WTC11 (cell line): ENCODE measurements at regions not wholly inside any gene's neighbourhood (a gene's known extent, or its start where the extent isn't known, plus 50 kb on each side); places are given as distances from the start of the nearest gene placed in this dataset.

Experiments used
- ATAC-seq: fragments of 200-7000 bp; cut with Tn5 transposase; 2 replicates; pipeline ENCODE4 v1.10.0; 2021; ENCODE audit warnings: mild to moderate bottlenecking, moderate library complexity
- CTCF ChIA-PET: fragments of 300-600 bp; sonication (Branson Sonifier 250); formaldehyde crosslinking; loops from one replicate; lab custom pipeline; 2021; ENCODE audit warnings: antibody characterized with exemption; lab: Charles Lee
- POLR2A ChIA-PET: fragments of 350-600 bp; sonication (Branson Sonifier 250); formaldehyde crosslinking; loops from one replicate; lab custom pipeline; 2021; ENCODE audit warnings: antibody characterized with exemption; lab: Charles Lee
- DNase-seq: peaks from one replicate; pipeline ENCODE4 v3.0.0; 2021; ENCODE audit warnings: low spot score
- H3K27ac Mint-ChIP-seq: 2 replicates; pipeline ENCODE4 v1.8.0; 2021; ENCODE audit warnings: mixed read lengths
- H3K27me3 Mint-ChIP-seq: 2 replicates; pipeline ENCODE4 v1.8.0; 2021; ENCODE audit warnings: low read depth, mild to moderate bottlenecking, moderate library complexity, mixed read lengths
- H3K36me3 Mint-ChIP-seq: 2 replicates; pipeline ENCODE4 v1.8.0; 2021; ENCODE audit warnings: mixed read lengths
- H3K4me1 Mint-ChIP-seq: 2 replicates; pipeline ENCODE4 v1.8.0; 2022; ENCODE audit warnings: mixed read lengths
- H3K4me3 Mint-ChIP-seq: 2 replicates; pipeline ENCODE4 v1.8.0; 2021; ENCODE audit warnings: mild to moderate bottlenecking, moderate library complexity, mixed read lengths
- H3K9me3 Mint-ChIP-seq: 2 replicates; pipeline ENCODE4 v1.8.0; 2021; ENCODE audit warnings: mixed read lengths
- ATF1 ChIP-seq: sonication (generic); formaldehyde crosslinking; IDR thresholded peaks from 2 replicates; pipeline ENCODE4 v1.8.1; 2023; ENCODE audit warnings: mild to moderate bottlenecking, moderate library complexity, missing genetic modification reagents
- ATF2 ChIP-seq: sonication (generic); formaldehyde crosslinking; IDR thresholded peaks from 2 replicates; pipeline ENCODE4 v1.8.1; 2022; ENCODE audit warnings: low read depth, missing genetic modification reagents, borderline replicate concordance
- ATF3 ChIP-seq: sonication (generic); formaldehyde crosslinking; conservative IDR thresholded peaks from 2 replicates; pipeline ENCODE4 v1.8.1; 2022; ENCODE audit warnings: mild to moderate bottlenecking, missing genetic modification reagents
- CBFB ChIP-seq: sonication (generic); formaldehyde crosslinking; IDR thresholded peaks from 2 replicates; pipeline ENCODE4 v1.8.1; 2022; ENCODE audit warnings: mild to moderate bottlenecking, low read depth, missing genetic modification reagents
- CREB1 ChIP-seq: sonication (generic); formaldehyde crosslinking; IDR thresholded peaks from 2 replicates; pipeline ENCODE4 v1.8.0; 2023; ENCODE audit warnings: mild to moderate bottlenecking, missing genetic modification reagents
- E2F4 ChIP-seq: sonication (generic); formaldehyde crosslinking; IDR thresholded peaks from 2 replicates; pipeline ENCODE4 v1.8.1; 2022; ENCODE audit warnings: low read depth, mild to moderate bottlenecking, moderate library complexity, missing genetic modification reagents, borderline replicate concordance
- FOXJ3 ChIP-seq: sonication (generic); formaldehyde crosslinking; IDR thresholded peaks from 2 replicates; pipeline ENCODE4 v1.9.0; 2021; ENCODE audit warnings: missing genetic modification reagents, mild to moderate bottlenecking, borderline replicate concordance
- GRHL2 ChIP-seq: fragments of 250-450 bp; sonication (Bioruptor Pico); IDR thresholded peaks from 2 replicates; pipeline ENCODE4 v1.8.0; 2022; ENCODE audit warnings: mild to moderate bottlenecking, moderate library complexity; ENCODE audit not compliant: insufficient replicate concordance, severe bottlenecking
- HMGA2 ChIP-seq: fragments of 250-450 bp; sonication (Bioruptor Pico); IDR thresholded peaks from 2 replicates; pipeline ENCODE4 v1.4.0; 2021; ENCODE audit warnings: mild to moderate bottlenecking, moderate library complexity
- IRF1 ChIP-seq: sonication (generic); formaldehyde crosslinking; IDR thresholded peaks from 2 replicates; pipeline ENCODE4 v1.8.0; 2023; ENCODE audit warnings: missing genetic modification reagents
- MAX ChIP-seq: sonication (generic); formaldehyde crosslinking; IDR thresholded peaks from 2 replicates; pipeline ENCODE4 v1.8.0; 2022; ENCODE audit warnings: mild to moderate bottlenecking, missing genetic modification reagents
- MYBL2 ChIP-seq: sonication (generic); formaldehyde crosslinking; IDR thresholded peaks from 2 replicates; pipeline ENCODE4 v1.8.1; 2023; ENCODE audit warnings: mild to moderate bottlenecking, moderate library complexity, missing genetic modification reagents
- NR1H2 ChIP-seq: sonication (generic); formaldehyde crosslinking; IDR thresholded peaks from 2 replicates; pipeline ENCODE4 v1.9.0; 2021; ENCODE audit warnings: mild to moderate bottlenecking, moderate library complexity, missing genetic modification reagents
- SMAD4 ChIP-seq: sonication (generic); formaldehyde crosslinking; IDR thresholded peaks from 2 replicates; pipeline ENCODE4 v1.8.0; 2022; ENCODE audit warnings: mild to moderate bottlenecking, missing genetic modification reagents
- STAT6 ChIP-seq: sonication (generic); formaldehyde crosslinking; conservative IDR thresholded peaks from 2 replicates; pipeline ENCODE4 v1.8.1; 2023; ENCODE audit warnings: mild to moderate bottlenecking, low read depth, missing genetic modification reagents, moderate library complexity
- USF2 ChIP-seq: sonication (generic); formaldehyde crosslinking; IDR thresholded peaks from 2 replicates; pipeline ENCODE4 v1.8.1; 2023; ENCODE audit warnings: mild to moderate bottlenecking, missing genetic modification reagents, moderate library complexity
- ZBTB21 ChIP-seq: sonication (generic); formaldehyde crosslinking; IDR thresholded peaks from 2 replicates; pipeline ENCODE4 v1.8.1; 2023; ENCODE audit warnings: mild to moderate bottlenecking, missing genetic modification reagents, borderline replicate concordance
- ZBTB43 ChIP-seq: sonication (generic); formaldehyde crosslinking; IDR thresholded peaks from 2 replicates; pipeline ENCODE4 v1.8.1; 2023; ENCODE audit warnings: mild to moderate bottlenecking, missing genetic modification reagents
- ZNF219 ChIP-seq: sonication (generic); formaldehyde crosslinking; IDR thresholded peaks from 2 replicates; pipeline ENCODE4 v1.8.0; 2023; ENCODE audit warnings: missing genetic modification reagents, mild to moderate bottlenecking, borderline replicate concordance
- ZNF232 ChIP-seq: sonication (generic); formaldehyde crosslinking; IDR thresholded peaks from 2 replicates; pipeline ENCODE4 v1.8.0; 2022; ENCODE audit warnings: mild to moderate bottlenecking, missing genetic modification reagents
- ZNF263 ChIP-seq: sonication (generic); formaldehyde crosslinking; IDR thresholded peaks from 2 replicates; pipeline ENCODE4 v1.8.1; 2022; ENCODE audit warnings: low read depth, mild to moderate bottlenecking, moderate library complexity, missing genetic modification reagents
- ZNF396 ChIP-seq: fragments of 250-450 bp; sonication (Bioruptor Pico); IDR thresholded peaks from 2 replicates; pipeline ENCODE4 v1.8.0; 2021; ENCODE audit warnings: mild to moderate bottlenecking, moderate library complexity, borderline replicate concordance

- Mint-ChIP-seq H3K27ac (no peak overlapping the region), H3K4me3 (no peak overlapping the region), H3K27me3 (no peaks in the 10 kb centered on the region), H3K4me1 (peaks cover 7% of the 10 kb centered on the region), H3K36me3 (no peaks in the 10 kb centered on the region), H3K9me3 (no peaks in the 10 kb centered on the region)
- DNase-seq (no peak), ATAC-seq (no peak)
- ChIA-PET POLR2A (no interaction called here), CTCF (no interaction called here)
- TF ChIP-seq FOXJ3 (CRISPR knock-in tag): no peak
- TF ChIP-seq MYBL2: no peak
- no peak for TF ChIP-seq ZNF396 (CRISPR knock-in tag)
- TF ChIP-seq ZBTB21 (CRISPR knock-in tag): no peak
- no peak for TF ChIP-seq NR1H2
- TF ChIP-seq ATF2: no peak
- TF ChIP-seq ZNF232 (CRISPR knock-in tag): no peak
- TF ChIP-seq E2F4: no peak
- no peak for TF ChIP-seq CREB1
Observed at GRCh38 chr4:181470306-181470705, 772.9 kb upstream of the TENM3 start.

GRCh38 chr4:181475359-181475758 lies 767.8 kb upstream of the TENM3 start:
- Mint-ChIP-seq H3K27ac (no peak overlapping the region), H3K9me3 (no peaks in the 10 kb centered on the region), H3K4me1 (peaks cover 52% of the 10 kb centered on the region), H3K36me3 (no peaks in the 10 kb centered on the region), H3K27me3 (no peaks in the 10 kb centered on the region), H3K4me3 (no peak overlapping the region)
- ATAC-seq (no peak), DNase-seq (no peak)
- TF ChIP-seq USF2 (CRISPR knock-in tag) (no peak), IRF1 (CRISPR knock-in tag) (no peak), STAT6 (CRISPR knock-in tag) (no peak), ATF1 (CRISPR knock-in tag) (no peak), ZBTB43 (CRISPR knock-in tag) (no peak), ATF3 (CRISPR knock-in tag) (no peak), HMGA2 (CRISPR knock-in tag) (no peak), ZNF263 (CRISPR knock-in tag) (no peak), CBFB (no peak), SMAD4 (CRISPR knock-in tag) (no peak), ZNF219 (CRISPR knock-in tag) (no peak), MAX (no peak), GRHL2 (no peak)
- ChIA-PET POLR2A (interaction anchor here (0.6 kb wide), 1 partner anchor 222 kb away, joined by 5 read pairs; no protein-coding TSS in a partner anchor), CTCF (interaction anchor here (0.8 to 1.0 kb wide), 2 partner anchors 94 to 173 kb away, joined by 3 to 4 read pairs; no protein-coding TSS in a partner anchor)
